Fibroblast of skin of abdomen (primary cell): ENCODE measurements at regions not wholly inside any gene's neighbourhood (a gene's known extent, or its start where the extent isn't known, plus 50 kb on each side); places are given as distances from the start of the nearest gene placed in this dataset.
"Not testable (repeated sequence)": the region's sequence is repeated elsewhere in the genome, so short reads cannot be mapped to it uniquely, and the experiment has no call there.

Experiments used
- DNase-seq: peaks from one replicate; pipeline ENCODE4 v3.0.0-alpha.2; 2013

- peak; percentile 4 for DNase-seq
These were observed 53.9 kb upstream of the HEPH start for GRCh38 chrX:66110112-66110511.

- DNase-seq, result not testable (repeated sequence)
These were observed 56.2 kb upstream of the HEPH start for GRCh38 chrX:66107860-66108259.

DNA sequence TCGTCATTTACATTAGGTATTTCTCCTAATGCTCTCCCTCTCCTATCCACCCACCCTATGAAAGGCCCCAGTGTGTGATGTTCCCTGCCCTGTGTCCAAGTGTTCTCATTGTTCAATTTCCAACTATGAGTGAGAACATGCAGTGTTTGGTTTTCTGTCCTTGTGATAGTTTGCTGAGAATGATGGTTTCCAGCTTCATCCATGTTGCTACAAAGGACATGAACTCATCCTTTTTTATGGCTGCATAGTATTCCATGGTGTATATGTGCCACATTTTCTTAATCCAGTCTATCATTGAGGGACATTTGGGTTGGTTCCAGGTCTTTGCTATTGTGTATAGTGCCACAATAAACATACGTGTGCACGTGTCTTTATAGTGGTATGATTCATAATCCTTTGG, 61.6 kb upstream of the HEPH start:
- not testable (repeated sequence) for DNase-seq

DNA sequence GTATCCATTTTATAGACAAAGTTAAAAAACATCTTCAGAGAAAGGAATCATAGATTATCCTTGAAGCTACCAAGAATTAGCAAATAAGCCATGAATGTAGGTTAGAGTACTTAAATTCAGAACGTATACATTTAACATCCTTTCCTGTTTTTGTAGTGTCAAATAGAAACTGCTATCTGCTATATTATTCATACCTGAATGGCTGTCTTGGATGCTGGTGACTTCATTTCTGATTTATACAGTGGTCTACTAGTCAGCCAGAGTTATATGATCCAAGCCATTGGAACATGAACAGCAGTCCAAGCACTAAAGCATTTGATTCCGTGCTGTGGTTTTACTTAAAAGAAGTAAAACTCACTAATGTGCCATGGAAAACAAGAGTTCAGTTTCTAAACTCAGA, 58.3 kb upstream of the VSIG4 start:
- DNase-seq, result no peak

DNA sequence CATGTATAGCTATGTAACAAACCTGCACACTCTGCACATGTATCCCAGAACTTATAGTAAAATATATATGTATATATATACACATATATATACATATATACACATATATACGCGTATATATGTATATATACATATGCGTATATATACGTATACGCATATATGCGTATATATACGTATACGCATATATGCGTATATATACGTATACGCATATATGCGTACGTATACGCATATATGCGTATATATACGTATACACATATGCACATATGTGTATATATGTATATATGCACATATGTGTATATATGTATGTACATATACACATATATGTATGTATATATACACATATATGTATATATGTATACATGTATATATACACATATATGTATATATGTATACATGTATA, 57.1 kb upstream of the VSIG4 start:
- not testable (repeated sequence) for DNase-seq

DNA sequence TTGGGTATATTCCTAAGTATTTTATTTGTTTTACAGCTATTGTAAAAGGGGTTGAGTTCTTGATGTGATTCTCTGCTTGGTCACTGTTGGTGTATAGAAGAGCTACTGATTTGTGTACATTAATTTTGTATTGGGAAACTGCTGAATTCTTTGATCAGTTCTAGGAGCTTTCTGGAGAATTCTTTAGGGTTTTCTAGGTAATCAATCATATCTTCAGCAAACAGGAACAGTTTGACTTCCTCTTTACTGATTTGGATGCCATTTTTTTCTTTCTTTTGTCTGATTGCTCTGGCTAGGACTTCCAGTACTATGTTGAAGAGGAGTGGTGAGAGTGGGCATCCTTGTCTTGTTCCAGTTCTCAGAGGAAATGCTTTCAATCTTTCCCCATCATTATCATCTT, 50.1 kb upstream of the VSIG4 start:
- DNase-seq, result not testable (repeated sequence)
